ENCODE measurements at regions not wholly inside any gene's neighbourhood (a gene's known extent, or its start where the extent isn't known, plus 50 kb on each side); places are given as distances from the start of the nearest gene placed in this dataset.

- no peak for TF ChIP-seq CTCF (IDR thresholded peaks at IDR 0.05; ENCODE audit: low read depth, low read length, missing control alignments)
- H3K4me3 ChIP-seq (replicated peaks; ENCODE audit: low read depth, low read length): no peak overlapping the region
- DNase-seq (ENCODE audit: extremely low read depth, low read depth): no peak
Measured at GRCh38 chr1:222096476-222096772, 354.5 kb upstream of the DUSP10 start.

GRCh38 chr1:222095606-222096475, 354.0 kb upstream of the DUSP10 start:
- TF ChIP-seq CTCF (IDR thresholded peaks at IDR 0.05; ENCODE audit: low read depth, low read length, missing control alignments): peak; percentile 96
- H3K4me3 ChIP-seq (replicated peaks; ENCODE audit: low read depth, low read length): no peak overlapping the region
- no peak for DNase-seq (ENCODE audit: extremely low read depth, low read depth)

DNA sequence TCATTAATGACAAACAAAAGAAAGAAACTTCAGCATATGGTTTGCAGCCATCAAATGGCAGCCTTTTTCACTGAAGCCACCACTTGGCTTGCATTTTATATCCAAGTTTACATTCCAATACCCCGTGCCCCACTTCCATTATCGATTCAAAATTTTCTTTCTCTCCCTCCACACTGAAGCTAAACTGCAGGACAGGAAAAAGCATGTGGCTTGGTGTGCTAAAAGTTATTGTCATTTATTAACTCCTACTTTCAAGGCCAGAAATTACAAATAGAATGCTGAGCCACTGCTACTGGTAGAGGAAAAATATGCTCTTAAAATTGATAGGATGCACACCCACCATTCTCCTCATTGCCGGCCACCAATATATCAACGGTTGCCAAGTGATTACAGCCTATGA, 351.6 kb upstream of the DUSP10 start:
- DNase-seq (ENCODE audit: extremely low read depth, low read depth): no peak
- no peak for TF ChIP-seq CTCF (IDR thresholded peaks at IDR 0.05; ENCODE audit: low read depth, low read length, missing control alignments)
- H3K4me3 ChIP-seq (replicated peaks; ENCODE audit: low read depth, low read length): no peak overlapping the region

DNA sequence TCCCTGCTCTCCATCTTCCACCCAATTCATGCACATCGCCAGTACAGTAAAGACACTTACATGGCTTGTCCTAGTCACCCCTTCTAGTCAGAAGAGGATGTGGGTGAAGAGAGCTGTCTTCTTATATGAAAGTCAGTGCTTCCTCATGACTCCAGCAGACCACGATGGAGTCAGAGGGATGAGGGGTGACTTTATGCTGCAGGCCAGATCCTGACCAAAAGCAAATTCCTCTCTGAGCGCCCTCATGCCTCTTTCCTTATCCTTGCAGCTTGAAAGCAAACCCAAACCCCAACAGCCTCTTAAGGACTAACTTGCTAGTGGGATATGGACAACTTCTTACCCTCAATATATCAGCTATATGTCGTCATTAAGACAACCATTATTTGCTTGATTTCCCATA, 348.2 kb upstream of the DUSP10 start:
- no peak overlapping the region for H3K4me3 ChIP-seq (replicated peaks; ENCODE audit: low read depth, low read length)
- no peak for TF ChIP-seq CTCF (IDR thresholded peaks at IDR 0.05; ENCODE audit: low read depth, low read length, missing control alignments)
- no peak for DNase-seq (ENCODE audit: extremely low read depth, low read depth)

DNA sequence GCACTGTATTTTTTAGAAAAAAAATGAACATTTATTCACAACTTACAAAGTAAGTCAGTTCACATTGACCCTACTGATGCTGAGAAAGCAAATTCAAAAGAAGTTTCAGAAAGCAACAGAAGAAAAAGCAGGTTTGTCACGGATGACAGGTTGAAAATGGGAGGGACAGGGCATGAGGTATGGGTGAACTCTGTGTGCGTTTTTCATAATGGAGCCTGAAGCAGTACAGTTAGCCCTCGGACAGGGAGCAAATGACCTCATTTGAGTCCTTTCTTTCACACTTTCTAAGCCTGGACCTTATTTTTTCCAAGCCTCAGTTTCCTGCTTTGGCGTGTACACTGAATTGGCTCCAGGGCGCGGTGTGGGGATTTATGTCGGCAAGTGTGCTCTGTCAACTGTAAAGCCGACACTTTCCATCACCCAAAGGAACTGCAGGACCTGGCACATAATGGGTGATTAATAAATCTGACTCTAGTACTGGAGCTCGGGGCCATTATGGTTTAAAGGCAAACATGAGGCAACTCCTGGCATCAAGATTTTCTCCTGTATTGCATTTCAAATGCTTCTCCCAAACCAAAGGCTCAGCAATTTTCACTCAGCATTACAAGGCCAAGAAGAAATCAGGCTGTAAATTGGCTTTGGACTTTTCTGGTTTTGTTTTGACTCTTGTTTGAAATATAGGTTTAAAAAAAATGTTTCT, 345.5 kb upstream of the DUSP10 start:
- no peak overlapping the region for H3K4me3 ChIP-seq (replicated peaks; ENCODE audit: low read depth, low read length)
- no peak for TF ChIP-seq CTCF (IDR thresholded peaks at IDR 0.05; ENCODE audit: low read depth, low read length, missing control alignments)
- no peak for DNase-seq (ENCODE audit: extremely low read depth, low read depth)

DNA sequence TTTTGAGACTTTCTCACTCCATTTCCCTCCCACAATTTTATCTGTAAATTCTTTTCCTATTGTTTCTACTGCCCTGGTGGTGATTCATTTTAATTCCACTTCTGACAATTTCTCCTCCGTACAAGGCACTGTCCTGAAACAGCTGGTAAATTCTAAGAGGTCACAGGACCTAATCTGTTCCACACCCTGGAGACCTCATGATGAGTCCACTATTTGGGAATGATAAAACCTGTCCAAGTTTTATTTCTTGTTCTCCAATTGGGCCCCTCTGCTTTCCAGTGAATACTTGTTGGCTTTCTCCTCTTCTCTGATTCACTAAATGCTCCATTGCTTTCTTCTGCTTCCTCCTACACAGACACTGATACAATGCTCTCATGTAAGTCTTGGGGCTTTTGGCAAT, 343.1 kb upstream of the DUSP10 start:
- no peak for TF ChIP-seq CTCF (IDR thresholded peaks at IDR 0.05; ENCODE audit: low read depth, low read length, missing control alignments)
- no peak for DNase-seq (ENCODE audit: extremely low read depth, low read depth)

More for the DNA sequence above, 343.1 kb upstream of the DUSP10 start:
- H3K4me3 ChIP-seq (replicated peaks; ENCODE audit: low read depth, low read length): no peak overlapping the region

All from HFF-Myc (cell line).